CD4-positive, alpha-beta T cell treated with Interleukin-1 beta for 1 hour (primary cell): ENCODE measurements at regions not wholly inside any gene's neighbourhood (a gene's known extent, or its start where the extent isn't known, plus 50 kb on each side); places are given as distances from the start of the nearest gene placed in this dataset.
"Not testable (repeated sequence)": the region's sequence is repeated elsewhere in the genome, so short reads cannot be mapped to it uniquely, and the experiment has no call there.

Experiments
- DNase-seq, 2 donors: peaks; one replicate each; pipeline ENCODE4 v3.0.0-alpha.2; 2020 to 2022

DNA sequence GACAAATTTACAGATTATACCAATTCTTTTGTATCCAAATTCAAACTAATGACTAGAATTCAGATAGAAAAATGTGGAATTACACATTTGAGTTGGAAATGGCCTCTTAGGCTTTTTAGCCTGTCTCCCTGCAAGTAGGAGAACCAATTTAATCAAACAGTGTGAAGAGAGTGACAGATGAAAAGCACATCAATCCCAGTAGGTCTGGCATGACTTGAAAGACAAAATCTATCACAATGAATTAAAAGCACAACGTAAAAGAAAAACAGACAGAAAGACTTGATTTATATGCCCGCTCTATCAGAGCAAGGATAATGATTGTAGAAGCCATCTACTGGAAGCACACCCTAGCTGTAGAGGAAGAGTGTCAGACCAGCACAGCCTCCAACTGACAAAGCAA lies 1084.4 kb upstream of the SPRY2 start:
- no peak for DNase-seq

DNA sequence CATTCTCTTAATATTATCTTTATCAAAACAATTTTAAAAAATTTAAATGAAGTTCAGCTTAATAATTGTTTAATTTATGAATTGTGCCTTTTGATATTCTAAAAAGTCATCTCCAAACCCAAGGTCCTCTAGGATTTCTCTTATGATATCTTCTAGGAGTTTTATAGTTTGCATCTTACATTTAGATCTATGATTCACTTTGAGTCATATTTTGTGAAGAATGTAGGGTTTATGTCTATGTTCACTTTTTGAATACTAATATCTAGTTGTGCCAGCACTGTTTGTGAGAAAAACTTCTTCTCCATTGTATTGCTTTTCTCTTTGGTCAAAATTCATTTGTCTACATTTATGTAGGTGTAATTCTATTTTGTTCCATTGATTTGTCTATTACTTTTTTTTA lies 1068.4 kb upstream of the SPRY2 start:
- DNase-seq = no peak

DNA sequence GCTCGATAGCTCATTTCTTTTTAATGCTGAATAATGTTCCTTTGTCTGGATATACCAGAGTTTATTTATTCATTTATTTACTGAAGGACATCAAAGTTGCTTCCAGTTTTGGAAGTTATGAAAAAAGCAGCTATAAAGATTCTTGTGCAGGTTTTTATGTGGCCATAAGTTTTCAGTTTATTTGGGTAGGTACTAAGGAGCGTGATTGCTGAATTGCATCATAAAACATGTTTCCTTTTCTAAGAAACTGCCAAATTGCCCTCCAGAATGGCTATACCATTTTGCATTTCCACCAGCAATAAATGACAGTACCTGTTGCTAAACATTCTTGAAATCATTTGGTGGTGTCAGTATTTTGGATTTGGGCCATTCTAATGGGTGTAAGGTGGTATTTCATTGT lies 1067.7 kb upstream of the SPRY2 start:
- DNase-seq = no peak

DNA sequence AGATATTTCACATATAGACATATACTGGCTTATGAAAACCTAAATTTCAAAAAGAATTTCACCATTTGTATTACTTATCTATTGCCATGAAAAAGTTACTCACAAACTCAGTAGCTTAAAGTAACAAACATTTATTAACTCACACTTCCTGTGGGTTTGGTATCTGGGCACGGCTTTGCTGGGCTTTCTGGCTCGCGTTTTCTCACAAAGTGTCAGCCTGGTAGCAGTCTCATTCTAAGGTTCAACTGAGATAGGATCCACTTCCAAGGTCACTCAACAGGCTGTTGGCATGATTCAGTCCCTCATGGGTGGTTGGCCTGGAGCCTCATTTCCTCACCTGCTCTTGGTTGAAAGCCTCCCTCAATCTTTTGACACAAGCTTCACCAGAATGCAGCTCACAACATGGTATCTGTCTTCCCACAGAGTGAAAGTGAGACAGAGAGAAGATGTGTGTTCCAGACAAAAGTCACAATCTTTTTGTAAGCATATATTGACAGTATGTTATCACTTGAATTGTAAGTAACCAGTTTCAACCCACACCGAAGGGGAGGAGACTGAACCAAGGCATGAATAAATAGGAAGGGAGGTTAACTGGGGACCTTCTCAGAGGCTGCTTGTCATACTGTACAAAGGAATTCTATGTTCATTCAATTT lies 1065.8 kb upstream of the SPRY2 start:
- no peak for DNase-seq

DNA sequence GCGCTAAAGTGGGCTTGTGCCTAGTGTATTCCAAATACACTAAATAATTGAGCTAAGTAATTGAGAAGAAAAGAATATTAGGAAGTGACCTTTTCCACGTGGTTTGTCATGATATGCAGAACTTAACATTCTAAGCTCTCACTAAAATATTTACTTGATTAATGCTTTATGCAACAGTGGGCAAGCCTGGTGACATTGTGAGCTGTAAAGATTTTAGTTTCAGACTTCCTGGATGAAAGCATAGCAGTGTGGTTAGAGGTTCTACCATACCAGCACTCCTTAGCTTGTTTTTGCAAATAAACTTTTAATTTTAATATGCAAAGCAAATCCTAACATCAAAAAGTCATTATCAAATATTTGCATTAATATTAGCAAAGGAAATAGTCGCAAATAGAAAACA lies 1065.1 kb upstream of the SPRY2 start:
- no peak for DNase-seq

DNA sequence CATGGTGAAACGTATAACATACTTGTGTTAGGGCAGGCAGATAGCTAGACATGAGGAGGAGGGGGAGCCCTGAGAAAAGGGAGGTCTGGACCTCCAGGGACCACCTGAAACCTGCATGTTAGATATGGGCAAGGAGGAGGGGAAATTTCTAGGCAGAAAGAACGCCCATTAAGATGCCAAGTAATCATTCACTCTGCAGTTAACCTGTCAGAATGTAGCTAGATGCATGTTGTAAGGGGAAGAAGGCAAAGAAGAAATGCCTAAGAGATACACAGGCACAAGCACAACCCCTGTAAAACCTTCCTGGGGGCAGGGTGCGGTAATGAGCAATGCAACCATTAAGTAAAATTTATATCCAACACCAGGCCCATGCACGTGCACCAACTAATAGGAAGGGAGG lies 1055.3 kb upstream of the SPRY2 start:
- no peak for DNase-seq

DNA sequence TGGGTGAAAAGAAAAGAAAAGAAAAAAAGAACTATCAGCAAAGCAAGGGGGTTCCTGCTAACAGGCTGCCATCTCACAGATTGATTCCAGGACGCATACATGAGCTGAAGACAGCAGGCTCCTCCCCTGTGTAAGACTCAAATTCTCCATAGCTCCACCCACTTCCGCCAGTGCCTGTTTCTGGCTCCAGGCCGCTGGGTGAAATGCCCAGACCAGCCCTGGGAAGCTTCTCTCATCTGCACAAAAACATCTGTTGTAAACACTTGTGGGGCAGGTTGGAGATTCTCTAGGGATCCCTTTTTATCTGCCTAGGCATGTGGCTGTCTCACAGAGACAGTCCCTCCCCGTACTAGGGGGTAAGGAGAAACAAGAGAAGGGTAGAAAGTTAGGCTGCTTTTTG lies 1054.4 kb upstream of the SPRY2 start:
- DNase-seq = no peak

DNA sequence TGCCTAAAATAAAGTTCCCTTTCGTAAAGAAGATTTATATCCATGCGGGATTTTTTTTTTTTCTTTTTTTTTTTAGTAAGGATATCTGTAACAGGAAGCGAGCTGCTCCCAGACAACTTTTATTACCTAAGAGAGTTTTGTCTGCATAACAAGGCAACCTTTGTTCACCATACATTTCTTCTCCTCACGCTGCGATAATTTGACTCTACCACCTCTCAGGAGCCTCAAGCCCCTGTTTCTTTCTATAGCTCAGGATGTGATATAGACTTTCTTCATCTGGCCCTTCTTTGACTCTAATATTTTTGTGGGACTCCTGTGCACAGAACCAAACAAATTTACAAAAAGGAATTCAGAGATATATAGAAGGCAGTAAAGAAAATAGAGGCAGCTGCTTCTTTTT lies 1053.7 kb upstream of the SPRY2 start:
- no peak for DNase-seq

DNA sequence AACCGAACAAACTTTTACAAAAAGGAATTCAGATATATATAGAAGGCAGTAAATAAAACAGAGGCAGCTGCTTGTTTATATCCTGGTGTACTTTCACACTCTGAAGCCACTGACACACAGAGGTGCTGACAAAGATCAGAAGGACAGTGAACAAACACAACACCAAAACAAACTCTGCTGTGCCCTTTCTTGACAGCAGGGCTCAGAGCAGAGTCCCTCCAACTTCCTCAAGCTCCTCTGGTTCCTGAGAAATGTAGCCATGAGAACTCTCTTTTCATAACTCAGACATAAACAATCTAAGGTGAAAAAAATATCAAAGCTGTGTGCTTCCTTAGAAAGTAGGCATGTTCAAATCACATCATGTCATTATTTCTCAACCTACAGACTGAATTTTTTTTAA lies 1052.8 kb upstream of the SPRY2 start:
- DNase-seq = no peak

DNA sequence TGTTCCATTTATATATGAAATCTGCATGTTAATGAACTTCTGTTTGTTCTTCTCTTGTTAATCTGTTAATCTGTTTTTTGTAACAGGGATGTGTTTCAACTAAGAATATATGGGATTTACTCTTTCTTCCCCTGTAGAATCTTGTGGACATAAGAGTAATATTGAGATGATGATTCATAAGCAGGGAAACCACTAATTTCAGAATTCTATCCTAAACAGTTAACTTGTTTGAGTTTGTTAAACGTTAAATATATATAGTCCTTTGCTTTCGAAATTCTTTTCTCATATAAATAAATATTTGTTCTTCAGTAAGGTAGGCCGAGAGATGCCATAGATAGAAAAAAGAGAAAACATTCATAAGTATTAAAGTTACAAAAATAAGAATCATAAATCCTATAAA lies 1052.2 kb upstream of the SPRY2 start:
- DNase-seq = no peak

DNA sequence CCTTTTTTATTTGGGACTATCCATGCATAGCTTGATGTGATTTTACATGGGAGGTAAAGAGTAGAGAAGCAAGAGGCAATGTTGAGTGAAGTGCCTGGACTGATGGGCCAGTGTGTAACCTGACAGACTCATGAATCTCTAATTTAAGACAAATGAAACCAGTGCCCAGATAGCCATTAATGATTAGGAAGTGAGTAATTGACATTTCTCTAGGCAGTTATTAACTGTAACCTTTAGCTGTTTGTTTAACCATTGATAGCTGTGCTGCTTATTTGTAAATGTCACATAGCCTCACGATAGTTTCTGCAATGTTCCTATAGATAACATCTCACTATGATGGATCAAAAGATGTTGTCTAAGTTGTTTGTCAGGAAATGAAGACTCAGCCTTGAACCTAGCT lies 1047.5 kb upstream of the SPRY2 start:
- DNase-seq = no peak

DNA sequence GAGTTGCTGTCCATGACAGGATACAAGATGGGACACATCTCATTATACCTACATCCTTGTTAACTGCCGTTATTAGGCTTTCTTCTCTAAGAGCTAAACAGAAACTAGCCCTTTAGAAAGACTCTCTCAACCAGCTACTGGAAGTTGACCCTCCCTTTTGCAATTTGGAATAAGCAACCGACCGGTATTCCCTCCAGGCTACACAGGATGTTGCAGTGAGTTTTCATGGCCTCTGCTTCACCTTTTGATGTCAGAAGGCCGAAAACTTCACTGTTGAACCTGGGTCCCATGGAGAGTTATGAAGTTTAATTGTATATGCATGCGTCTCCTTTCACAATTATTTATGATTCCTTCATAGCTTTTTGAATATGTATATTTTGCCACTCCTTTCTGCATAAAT lies 1042.5 kb upstream of the SPRY2 start:
- no peak for DNase-seq

DNA sequence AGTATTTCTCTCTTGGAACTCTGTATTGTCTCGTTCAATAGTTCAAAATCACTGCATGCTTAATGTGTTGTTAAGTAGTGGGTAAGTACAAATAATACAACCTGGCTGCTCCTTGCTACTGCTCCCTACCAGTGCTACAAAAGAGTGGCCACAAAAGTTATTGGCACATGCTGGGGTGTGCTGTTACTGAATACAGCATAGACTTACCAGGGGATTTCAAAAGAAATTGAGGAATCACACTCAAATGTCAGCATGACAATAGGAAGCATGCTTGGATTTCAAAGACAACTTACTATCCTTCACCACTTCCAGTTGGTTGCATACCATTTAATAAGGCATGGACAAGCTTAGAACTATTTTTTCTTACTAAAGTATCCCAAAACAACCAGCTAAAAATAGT lies 1041.3 kb upstream of the SPRY2 start:
- no peak for DNase-seq

DNA sequence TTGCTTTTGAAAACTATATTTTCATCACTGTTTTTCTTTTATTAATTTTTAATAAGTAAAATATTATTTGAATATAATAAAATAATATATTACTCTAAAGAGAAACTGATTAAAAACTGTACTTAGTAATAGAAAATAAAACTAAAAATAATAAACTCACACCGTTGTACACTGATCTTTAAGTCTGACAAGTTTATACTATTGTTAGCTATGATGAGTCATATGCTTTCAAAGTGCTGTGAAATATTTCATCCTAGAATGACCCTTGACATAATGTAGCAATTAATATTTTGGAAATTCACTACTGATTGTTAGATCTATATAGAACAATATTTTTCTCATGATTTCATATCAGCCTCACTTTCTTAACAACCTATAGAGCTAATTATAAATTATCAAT lies 1040.6 kb upstream of the SPRY2 start:
- DNase-seq = no peak

DNA sequence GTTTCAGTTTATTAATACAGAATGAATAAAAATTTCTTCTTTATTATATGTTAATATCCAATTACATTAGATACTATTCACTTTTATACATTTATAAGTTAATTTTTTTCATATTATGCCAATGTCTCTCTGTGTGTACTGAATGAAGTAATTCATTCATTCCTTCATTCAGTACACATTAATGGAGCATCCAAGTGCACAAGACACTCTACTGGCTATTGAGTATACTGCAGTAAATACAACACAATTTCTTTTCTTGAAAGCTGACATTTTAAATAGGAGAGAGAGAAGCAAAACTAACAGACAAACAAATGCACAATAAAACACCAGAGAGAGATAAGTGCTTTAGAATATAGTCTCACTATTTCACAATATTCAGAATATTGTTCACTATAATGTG lies 1038.3 kb upstream of the SPRY2 start:
- DNase-seq = no peak

DNA sequence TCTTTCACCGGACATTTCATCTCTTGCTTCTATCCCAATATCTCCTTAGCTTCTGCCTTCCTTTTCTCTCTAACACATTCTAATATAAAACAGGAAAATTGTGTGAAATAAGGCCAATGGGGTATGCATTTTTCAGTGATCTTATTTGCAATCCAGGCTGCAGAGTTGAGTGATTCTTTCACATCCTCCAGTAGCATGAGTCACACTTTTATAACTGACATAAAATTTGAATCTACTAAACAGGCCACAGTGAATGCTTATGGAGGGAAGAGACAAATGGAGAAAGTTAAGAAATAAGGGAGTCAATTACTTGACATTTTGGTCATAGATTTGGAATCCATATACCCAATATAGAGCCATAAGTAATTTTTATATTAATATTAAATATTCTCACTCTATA lies 1037.0 kb upstream of the SPRY2 start:
- no peak for DNase-seq

DNA sequence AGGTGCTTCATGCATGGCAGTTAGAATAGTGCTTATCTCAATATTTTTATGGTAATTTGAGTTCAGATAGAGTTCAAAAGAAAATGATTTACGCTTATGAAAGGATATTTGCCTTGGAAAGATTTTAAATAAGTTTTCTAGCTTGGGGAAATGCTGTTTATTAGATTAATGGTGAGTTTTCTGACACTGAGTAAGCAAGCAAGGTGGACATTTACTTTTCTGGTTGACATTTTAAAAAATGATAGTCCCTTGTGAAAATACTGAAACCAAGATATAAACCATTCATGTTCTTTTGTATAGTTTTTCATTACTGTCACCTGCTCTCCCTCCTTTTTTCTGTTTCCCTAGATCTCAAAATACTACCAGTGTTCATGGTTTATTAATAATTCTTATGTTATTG lies 1034.8 kb upstream of the SPRY2 start:
- DNase-seq = no peak

DNA sequence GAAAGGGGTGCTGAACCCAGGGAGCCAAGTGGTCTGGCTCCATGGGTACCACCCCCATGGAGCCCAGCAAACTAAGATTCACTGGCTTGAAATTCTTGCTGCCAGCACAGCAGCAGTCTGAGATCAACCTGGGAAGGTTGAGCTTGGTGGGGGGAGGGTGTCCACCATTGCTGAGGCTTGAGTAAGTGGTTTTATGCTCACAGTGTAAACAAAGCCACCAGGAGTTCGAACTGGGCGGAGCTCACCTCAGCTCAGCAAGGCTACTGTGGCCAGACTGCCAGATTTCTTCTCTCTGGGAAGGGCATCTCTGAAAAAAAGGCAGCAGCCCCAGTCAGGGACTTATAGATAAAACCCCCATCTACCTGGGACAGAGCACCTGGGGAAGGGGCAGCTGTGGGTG lies 1021.8 kb upstream of the SPRY2 start:
- not testable (repeated sequence) for DNase-seq

DNA sequence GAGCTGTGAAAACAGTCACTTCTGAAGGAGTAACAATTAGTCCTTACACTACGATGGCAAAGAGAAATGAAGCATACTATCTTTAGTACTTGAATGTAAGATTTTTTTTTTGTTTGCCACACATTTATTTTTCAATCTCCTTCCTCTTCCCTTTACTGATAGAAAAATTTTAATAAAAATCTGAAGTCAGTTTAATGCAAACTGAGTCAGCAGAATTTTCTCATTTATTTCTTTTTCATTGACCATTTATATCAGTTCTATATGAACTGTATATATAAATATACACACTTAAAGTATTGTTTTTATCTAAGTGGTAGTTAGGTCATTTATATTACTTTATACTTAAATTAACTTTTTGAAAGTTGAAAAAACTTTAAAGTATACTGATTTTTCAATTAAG lies 1009.1 kb upstream of the SPRY2 start:
- DNase-seq = no peak

DNA sequence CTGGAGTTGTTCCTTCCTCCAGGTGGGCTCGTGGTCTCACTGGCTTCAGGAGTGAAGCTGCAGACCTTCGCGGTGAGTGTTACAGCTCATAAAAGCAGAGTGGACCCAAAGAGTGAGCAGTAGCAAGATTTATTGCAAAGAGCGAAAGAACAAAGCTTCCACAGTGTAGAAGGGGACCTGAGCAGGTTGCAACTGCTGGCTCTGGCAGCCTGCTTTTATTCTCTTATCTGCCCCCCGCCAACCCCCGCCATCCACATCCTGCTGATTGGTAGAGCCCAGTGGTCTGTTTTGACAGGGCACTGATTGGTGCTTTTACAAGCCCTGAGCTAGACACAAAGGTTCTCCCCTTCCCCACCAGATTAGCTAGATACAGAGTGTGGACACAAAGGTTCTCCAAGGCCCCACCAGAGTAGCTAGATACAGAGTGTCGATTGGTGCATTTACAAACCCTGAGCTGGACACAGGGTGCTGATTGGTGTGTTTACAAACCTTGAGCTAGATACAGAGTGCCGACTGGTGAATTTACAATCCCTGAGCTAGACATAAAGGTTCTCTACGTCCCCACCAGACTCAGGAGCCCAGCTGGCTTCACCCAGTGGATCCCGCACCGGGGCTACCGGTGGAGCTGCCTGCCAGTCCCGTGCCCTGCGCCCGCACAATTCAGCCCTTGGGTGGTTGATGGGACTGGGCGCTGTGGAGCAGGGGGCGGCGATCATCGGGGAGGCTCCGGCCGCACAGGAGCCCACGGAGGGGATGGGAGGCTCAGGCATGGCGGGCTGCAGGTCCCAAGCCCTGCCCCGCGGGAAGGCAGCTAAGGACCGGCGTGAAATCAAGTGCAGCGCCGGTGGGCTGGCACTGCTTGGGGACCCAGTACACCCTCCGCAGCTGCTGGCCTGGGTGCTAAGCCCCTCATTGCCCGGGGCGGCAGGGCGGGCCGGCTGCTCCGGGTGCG lies 999.5 kb upstream of the SPRY2 start:
- DNase-seq = not testable (repeated sequence)

DNA sequence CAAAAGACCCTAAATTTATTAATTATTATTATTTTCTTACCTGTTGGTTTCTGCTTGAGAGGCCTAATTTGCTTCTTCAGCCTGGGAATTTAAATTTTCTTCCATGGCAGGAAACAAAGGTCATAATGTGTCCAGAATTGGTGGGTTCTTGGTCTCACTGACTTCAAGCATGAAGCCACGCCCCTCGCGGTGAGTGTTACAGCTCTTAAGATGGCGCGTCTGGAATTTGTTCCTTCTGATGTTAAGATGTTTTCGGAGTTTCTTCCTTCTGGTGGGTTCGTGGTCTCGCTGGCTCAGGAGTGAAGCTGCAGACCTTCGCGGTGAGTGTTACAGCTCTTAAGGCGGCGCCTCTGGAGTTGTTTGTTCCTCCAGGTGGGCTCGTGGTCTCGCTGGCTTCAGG lies 998.7 kb upstream of the SPRY2 start:
- not testable (repeated sequence) for DNase-seq

DNA sequence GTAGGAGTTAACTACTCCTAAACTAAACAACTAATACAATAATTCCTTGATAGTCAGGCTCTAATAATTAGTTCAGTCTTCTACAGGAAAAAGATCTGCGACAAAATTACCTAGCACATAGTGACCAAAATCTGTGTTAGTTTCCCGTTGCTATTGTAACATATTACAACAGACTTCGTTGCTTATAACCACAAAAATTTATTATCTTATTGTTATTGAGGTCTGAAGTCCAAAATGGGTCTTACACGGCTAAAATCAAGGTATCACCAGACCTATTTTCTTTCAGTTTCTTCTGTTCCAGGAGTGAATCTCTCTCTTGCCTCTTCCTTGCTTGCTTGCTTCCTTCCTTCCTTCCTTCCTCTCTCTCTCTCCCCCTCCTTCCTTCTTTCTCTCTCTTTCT lies 993.6 kb upstream of the SPRY2 start:
- no peak for DNase-seq

DNA sequence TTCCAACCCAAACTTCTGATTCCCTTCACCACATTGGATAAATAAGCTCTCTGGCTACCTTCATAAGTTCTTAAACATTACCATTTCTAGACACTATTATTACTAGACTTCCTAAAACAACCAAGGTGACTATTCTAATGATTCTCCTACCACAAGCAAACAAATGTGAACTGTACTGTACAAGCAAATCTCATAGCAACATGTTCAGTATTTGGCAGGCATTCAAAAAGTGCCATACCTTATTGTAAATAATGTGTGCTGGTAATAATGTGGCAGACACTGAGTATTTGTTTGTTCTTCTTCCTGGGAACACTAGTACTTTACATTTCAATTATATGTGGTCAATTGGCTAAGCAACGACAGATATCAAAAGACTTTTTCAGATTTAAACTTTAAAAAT lies 986.0 kb upstream of the SPRY2 start:
- DNase-seq = no peak

DNA sequence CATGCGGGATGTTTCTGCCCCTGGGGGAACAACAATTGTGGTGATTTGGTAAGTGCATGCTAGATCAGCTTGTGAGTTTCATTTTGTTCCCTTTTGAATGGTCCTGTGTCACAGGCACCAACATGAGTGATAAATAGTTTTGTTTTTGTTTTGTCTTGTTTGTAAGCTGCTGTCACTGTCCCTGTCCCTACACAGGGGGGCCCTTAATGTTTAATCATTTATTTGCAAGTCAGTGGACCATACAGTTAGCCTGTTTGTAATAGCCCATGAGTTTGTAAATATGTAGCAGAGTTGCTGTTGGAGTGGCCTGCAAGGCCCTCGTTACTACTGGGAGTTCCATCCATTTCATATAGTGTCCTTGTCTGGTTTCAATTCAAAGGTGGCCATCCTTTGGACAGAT lies 979.6 kb upstream of the SPRY2 start:
- no peak for DNase-seq

DNA sequence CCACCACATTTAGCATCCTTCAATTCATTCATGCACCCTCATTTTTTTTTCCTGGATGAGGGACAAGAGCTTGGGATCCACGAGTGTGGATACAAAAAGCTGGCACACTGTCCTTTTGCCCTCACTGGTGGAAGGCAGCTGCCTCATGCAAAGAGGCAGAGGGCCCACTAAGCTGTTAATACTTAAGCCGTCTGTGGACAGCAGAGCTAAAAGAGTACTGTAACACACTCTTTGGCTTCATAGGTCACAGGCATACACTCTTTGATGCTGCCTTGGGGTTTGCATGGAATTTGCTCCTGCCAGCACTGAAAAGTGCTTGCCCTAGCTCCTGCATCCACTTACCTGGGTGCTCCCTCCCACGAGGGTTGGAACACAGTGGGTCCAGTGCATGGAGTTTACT lies 978.4 kb upstream of the SPRY2 start:
- DNase-seq = no peak
